ENCODE measurements at regions not wholly inside any gene's neighbourhood (a gene's known extent, or its start where the extent isn't known, plus 50 kb on each side); places are given as distances from the start of the nearest gene placed in this dataset.
"Not testable (repeated sequence)": the region's sequence is repeated elsewhere in the genome, so short reads cannot be mapped to it uniquely, and the experiment has no call there.

DNA sequence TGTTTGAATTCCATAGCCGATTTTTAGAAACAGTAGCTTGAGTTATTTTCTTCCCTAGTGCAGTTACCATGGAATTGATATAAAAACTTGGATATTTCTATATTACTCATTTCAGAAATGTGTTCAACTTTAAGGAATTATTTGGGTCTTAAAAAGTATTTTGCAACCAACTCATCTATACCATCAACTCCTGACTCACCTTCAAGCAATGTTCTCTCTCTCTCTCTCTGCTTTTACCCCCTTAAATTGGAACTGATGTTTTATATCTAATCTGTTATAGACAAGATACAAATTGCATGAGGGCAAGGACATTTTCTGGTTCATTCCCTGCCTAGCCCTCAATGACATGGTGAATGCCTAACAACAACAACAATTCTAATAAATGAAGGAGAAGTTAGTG is 214.7 kb upstream of the NRIP1 start:
- H3K4me3 Mint-ChIP-seq: no peak overlapping the region

DNA sequence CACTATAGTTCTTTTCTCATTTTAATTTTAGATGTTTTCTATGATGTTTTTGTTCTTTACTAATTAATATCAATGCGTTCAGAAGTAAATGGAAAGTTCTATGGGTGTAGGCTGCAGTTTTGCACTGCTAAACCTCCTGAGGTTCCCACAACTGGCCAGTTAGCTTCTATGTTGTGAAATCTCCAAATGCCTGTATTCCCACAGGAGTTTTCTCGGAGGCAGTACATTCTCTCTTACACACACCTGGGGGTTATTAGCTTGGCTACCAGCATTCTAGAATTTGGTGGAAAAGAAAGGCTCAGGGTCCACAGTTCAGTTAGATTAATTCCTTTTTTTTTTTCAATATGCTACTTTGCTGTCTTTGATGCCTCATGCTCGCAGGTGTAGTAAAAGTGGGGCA is 216.9 kb upstream of the NRIP1 start:
- Mint-ChIP-seq H3K36me3 (ENCODE audit: low read depth) (no peaks in the 10 kb centered on the region), H3K27me3 (ENCODE audit: low read depth) (no peaks in the 10 kb centered on the region), H3K4me3 (no peak overlapping the region), H3K27ac (no peak overlapping the region), H3K9me3 (no peaks in the 10 kb centered on the region), H3K4me1 (ENCODE audit: low read depth) (no peaks in the 10 kb centered on the region)

More for the DNA sequence above, 214.7 kb upstream of the NRIP1 start:
- Mint-ChIP-seq H3K36me3 (ENCODE audit: low read depth) (no peaks in the 10 kb centered on the region), H3K27ac (no peak overlapping the region), H3K4me1 (ENCODE audit: low read depth) (no peaks in the 10 kb centered on the region), H3K9me3 (no peaks in the 10 kb centered on the region), H3K27me3 (ENCODE audit: low read depth) (no peaks in the 10 kb centered on the region)

DNA sequence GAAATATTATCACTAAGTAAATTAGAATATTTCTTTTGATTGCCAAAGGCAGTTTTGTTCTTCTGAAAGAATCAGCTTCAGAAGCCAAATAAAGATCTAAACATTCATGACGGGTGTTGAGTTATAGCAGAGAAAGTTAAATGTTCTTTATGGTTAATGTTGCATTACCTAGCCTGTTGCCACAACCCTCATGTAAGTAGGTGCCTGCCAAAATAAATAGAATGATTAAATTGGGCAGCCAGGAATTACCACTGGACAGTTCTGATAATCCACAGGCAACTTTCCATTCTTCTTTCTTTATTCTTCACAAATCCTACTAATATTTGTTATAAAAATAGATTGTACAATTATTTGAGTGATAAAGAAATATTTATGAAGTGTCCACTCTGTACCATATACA is 217.9 kb upstream of the NRIP1 start:
- no peaks in the 10 kb centered on the region for H3K9me3 Mint-ChIP-seq
- no peaks in the 10 kb centered on the region for H3K36me3 Mint-ChIP-seq (ENCODE audit: low read depth)
- no peaks in the 10 kb centered on the region for H3K27me3 Mint-ChIP-seq (ENCODE audit: low read depth)
- H3K4me3 Mint-ChIP-seq: no peak overlapping the region
- H3K27ac Mint-ChIP-seq: no peak overlapping the region
- no peaks in the 10 kb centered on the region for H3K4me1 Mint-ChIP-seq (ENCODE audit: low read depth)

DNA sequence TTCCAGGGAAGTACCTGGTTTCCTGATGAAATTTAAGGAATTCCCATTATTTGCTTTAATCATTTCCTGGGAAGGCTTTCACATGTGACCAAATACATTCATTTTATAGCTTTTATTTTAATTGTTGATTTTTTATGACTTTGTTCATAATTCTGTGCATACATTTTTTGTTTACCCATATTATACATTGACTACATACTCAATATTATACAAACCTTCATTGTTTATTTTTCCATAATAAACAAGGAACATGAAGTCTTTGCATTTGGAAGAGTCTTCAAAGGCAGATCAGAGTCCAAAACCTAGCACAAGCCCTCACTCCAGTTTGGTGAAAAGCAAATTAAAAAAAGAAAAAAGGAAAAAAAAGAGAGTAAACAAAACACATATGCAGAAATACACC is 218.3 kb upstream of the NRIP1 start:
- no peaks in the 10 kb centered on the region for H3K4me1 Mint-ChIP-seq (ENCODE audit: low read depth)
- no peaks in the 10 kb centered on the region for H3K9me3 Mint-ChIP-seq
- H3K27me3 Mint-ChIP-seq (ENCODE audit: low read depth): no peaks in the 10 kb centered on the region
- no peak overlapping the region for H3K27ac Mint-ChIP-seq
- no peak overlapping the region for H3K4me3 Mint-ChIP-seq
- H3K36me3 Mint-ChIP-seq (ENCODE audit: low read depth): no peaks in the 10 kb centered on the region

DNA sequence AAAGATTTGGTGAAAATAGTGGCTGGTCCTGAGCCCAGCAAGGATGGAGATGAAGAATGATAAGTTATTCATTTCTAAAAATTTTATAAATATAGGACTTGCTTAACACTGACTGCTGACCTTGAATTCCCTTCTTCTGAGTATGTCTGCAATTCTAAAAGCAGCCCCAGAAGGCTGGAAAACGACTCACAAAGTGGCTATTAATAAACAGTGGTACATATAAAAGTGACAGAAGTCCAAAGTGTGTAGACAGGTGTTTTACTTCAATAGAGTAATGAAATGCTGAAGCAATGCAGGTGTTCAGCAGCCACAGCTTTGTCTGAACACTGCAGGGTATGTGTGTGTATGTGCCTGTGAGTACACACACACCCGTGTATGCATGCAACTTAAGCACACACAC is 219.0 kb upstream of the NRIP1 start:
- no peaks in the 10 kb centered on the region for H3K4me1 Mint-ChIP-seq (ENCODE audit: low read depth)
- no peak overlapping the region for H3K27ac Mint-ChIP-seq
- no peak overlapping the region for H3K4me3 Mint-ChIP-seq
- no peaks in the 10 kb centered on the region for H3K9me3 Mint-ChIP-seq
- H3K27me3 Mint-ChIP-seq (ENCODE audit: low read depth): no peaks in the 10 kb centered on the region
- H3K36me3 Mint-ChIP-seq (ENCODE audit: low read depth): no peaks in the 10 kb centered on the region

DNA sequence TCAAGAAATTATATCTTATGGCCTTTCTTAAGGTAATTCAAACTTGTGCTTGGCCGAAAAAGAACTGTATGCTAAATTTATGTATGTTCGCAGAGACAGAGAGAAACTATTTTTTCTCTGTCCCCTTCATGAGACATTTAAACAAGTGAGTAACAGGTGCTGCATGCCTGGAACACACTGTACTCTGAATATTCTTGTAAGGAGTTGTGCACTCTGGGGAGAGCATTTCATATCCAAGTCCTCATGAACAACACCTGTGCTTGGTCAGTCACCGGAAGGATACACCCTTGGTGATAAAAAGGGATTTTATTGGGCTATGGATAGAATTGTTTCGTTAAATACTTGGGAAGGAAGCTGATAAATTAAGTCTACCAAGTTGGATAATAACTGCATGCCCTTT is 220.8 kb upstream of the NRIP1 start:
- Mint-ChIP-seq H3K4me3 (no peak overlapping the region), H3K36me3 (ENCODE audit: low read depth) (no peaks in the 10 kb centered on the region), H3K4me1 (ENCODE audit: low read depth) (no peaks in the 10 kb centered on the region), H3K9me3 (no peaks in the 10 kb centered on the region), H3K27me3 (ENCODE audit: low read depth) (no peaks in the 10 kb centered on the region), H3K27ac (no peak overlapping the region)

DNA sequence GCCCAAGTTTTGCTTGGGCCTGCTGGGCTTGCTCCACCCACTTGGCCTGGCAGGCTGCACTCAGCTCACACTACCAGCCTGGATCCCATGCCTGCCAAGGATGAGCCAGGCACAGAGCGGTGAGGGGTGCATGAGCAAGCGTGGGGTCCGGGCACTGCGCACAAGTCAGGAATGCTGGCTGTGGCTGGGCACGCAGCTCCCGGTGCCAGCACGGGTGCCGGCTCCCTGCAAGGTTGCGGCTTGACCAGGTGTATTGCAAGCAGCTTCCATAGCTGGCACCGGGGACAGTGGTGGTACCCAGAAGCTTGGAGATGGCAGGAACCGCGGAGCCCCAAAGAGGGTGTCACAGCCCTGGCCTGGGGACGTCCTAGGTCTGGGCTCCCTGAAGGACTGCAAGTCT is 224.4 kb upstream of the NRIP1 start:
- H3K4me1 Mint-ChIP-seq (ENCODE audit: low read depth): no peaks in the 10 kb centered on the region
- no peaks in the 10 kb centered on the region for H3K36me3 Mint-ChIP-seq (ENCODE audit: low read depth)
- H3K9me3 Mint-ChIP-seq: no peaks in the 10 kb centered on the region
- H3K4me3 Mint-ChIP-seq: no peak overlapping the region
- no peak overlapping the region for H3K27ac Mint-ChIP-seq
- no peaks in the 10 kb centered on the region for H3K27me3 Mint-ChIP-seq (ENCODE audit: low read depth)

DNA sequence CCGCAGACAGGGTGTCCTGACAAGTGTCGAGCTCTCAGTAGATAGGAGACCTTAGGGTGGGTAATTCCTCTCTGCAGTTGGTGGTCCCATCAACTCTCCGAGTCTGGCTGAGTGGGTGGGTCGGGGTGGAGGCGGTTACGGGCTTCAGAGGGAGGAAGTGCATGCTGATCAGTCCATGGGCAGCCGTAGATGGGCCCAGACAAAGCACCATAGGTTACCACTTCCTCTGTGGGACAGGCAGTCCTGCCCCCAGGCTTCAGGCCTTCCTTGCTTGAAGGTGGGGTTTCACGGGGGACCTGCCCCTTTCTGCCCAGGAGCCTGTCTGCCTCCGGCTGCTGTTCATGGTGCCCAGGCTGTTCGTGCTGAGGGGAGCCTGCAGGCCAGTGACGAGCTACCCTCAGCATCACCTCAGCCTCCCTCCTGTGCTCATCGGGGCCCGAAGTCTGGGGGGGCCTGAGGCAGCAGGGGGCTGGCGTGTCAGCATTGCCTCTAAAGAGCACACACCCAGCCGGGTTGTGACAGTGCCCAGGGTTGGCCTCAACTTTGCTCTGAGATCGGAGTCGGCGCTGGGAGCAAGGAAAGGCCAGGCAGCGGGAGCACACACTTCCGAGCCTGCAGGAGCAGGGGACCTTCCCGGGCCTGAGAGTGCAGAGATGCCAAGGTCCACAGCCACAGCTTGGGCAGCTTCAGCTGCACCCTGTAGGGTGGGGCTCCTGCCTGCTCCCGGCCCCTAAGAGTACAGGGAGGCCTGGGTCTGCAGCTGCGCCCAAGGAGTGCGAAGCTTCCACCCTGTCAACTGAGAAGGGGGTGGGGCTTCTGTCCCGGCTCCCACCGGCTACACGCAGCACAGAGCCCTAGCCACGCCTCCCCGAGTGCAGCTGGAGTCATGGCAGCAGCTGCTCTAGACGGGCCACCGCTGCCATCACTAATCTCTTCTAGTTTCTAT is 225.4 kb upstream of the NRIP1 start:
- Mint-ChIP-seq H3K4me3 (no peak overlapping the region), H3K4me1 (ENCODE audit: low read depth) (no peaks in the 10 kb centered on the region), H3K27me3 (ENCODE audit: low read depth) (no peaks in the 10 kb centered on the region), H3K27ac (no peak overlapping the region), H3K9me3 (no peaks in the 10 kb centered on the region), H3K36me3 (ENCODE audit: low read depth) (no peaks in the 10 kb centered on the region)

DNA sequence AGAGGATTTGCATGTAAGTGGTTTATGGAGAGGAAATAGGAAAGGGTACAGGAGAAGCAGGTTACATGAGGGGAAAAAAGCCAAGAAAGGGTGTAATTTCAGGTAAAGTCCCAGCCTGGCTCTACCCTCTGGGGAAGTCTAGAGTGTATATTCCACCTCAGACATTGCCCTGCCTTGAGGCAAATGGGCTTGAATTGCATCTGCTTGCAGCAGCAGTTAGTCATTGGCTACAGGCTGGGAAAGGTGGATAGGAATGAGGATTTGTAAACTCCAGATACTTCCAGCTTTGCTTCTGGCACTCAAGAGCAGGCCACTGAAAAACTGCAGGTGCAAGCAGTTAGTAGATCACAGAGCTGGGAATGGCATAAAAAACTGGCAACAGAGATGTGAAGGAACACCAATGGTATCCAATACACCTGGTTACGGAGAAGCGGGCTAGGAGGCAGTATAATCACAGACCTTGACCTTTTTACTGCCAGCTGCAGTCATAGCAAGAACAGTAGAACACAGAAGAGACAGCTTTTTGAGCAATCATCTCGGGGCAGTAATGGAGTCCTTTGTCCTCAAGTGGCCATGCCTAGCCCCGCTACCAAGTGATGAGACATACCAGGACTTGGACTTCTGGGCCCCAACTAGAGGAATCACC is 226.9 kb upstream of the NRIP1 start:
- H3K9me3 Mint-ChIP-seq: no peaks in the 10 kb centered on the region
- H3K4me3 Mint-ChIP-seq: no peak overlapping the region
- H3K36me3 Mint-ChIP-seq (ENCODE audit: low read depth): no peaks in the 10 kb centered on the region
- no peak overlapping the region for H3K27ac Mint-ChIP-seq
- no peaks in the 10 kb centered on the region for H3K4me1 Mint-ChIP-seq (ENCODE audit: low read depth)
- H3K27me3 Mint-ChIP-seq (ENCODE audit: low read depth): no peaks in the 10 kb centered on the region

DNA sequence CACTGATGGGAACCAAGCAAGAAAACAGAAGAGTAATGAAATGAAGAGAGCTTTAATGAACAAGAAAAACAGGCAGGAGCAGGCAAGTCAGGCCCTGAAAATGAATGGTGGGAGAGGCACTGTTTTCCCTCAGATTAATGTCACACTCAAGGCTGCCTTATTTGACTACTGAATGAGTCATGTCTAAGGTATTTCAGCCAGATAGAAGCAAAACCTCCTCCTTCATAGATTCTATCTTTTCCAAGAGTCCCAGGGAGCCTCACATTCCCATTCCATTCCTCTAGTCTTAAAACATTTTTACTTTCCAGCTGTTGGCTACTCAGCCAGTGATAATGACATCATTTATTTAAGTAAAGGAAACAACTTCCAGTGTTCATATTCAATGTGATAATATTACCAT is 228.4 kb upstream of the NRIP1 start:
- H3K4me3 Mint-ChIP-seq: no peak overlapping the region
- H3K27me3 Mint-ChIP-seq (ENCODE audit: low read depth): no peaks in the 10 kb centered on the region
- H3K4me1 Mint-ChIP-seq (ENCODE audit: low read depth): no peaks in the 10 kb centered on the region
- H3K9me3 Mint-ChIP-seq: no peaks in the 10 kb centered on the region
- H3K36me3 Mint-ChIP-seq (ENCODE audit: low read depth): no peaks in the 10 kb centered on the region
- no peak overlapping the region for H3K27ac Mint-ChIP-seq

DNA sequence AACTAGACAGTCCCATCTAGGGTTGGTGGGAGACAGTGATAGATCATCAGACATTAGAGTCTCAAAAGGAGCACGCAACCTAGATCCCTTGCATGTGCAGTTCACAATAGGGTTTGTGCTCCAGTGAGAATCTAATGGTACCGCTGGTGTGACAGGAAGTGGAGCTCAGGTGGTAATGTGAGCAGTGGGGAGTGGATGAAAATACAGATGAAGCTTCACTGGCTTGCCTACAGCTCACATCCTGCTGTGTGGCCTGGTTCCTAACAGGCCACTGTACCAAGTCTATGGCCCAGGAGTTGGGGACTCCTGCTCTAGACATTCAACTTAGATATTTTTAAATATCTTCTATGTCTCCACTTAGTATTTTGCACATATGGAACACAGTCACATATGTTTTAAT is 231.1 kb upstream of the NRIP1 start:
- Mint-ChIP-seq H3K4me3 (no peak overlapping the region), H3K4me1 (ENCODE audit: low read depth) (no peaks in the 10 kb centered on the region), H3K27ac (no peak overlapping the region), H3K9me3 (no peaks in the 10 kb centered on the region), H3K27me3 (ENCODE audit: low read depth) (no peaks in the 10 kb centered on the region), H3K36me3 (ENCODE audit: low read depth) (no peaks in the 10 kb centered on the region)

DNA sequence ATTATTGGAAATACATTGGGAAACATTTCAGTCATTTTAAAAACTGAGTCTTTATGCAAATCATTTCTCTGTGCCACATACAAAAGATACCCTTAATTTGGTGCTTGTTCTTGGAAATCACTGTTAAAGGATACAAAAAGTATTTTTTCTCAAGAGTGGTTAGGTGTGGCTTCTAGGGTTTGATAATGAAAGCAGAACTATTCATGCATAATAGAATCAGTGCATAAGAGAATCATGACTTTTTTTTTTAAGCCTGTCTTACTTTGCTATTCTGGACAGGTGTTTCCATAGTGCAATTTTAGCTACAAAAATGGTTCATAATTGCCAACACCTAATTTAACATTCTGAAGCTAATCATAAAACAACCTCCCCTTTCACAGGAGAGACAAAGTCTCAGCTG is 233.0 kb upstream of the NRIP1 start:
- H3K27me3 Mint-ChIP-seq (ENCODE audit: low read depth): no peaks in the 10 kb centered on the region
- no peaks in the 10 kb centered on the region for H3K4me1 Mint-ChIP-seq (ENCODE audit: low read depth)
- no peaks in the 10 kb centered on the region for H3K36me3 Mint-ChIP-seq (ENCODE audit: low read depth)
- H3K9me3 Mint-ChIP-seq: no peaks in the 10 kb centered on the region
- no peak overlapping the region for H3K4me3 Mint-ChIP-seq
- no peak overlapping the region for H3K27ac Mint-ChIP-seq

DNA sequence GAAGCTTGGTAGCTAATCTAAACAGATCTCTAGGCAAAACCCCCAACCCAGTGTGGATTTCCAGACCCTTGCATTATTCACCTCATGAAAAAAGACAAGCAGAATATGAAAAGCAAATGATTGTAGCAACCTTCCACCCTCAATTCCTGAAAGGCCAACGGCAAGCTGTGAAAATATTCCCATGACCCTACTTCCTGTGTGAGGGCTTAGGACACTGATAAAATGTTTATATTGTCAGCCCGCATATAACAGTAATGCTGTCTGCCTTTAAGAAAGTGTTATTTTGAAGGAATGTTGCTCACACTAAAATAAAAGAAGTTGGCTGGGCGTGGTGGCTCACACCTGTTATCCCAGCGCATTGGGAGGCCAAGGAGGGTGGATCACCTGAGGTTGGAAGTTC is 233.5 kb upstream of the NRIP1 start:
- Mint-ChIP-seq H3K4me1 (ENCODE audit: low read depth) (no peaks in the 10 kb centered on the region), H3K36me3 (ENCODE audit: low read depth) (no peaks in the 10 kb centered on the region), H3K9me3 (no peaks in the 10 kb centered on the region), H3K27ac (no peak overlapping the region), H3K27me3 (ENCODE audit: low read depth) (no peaks in the 10 kb centered on the region), H3K4me3 (no peak overlapping the region)

DNA sequence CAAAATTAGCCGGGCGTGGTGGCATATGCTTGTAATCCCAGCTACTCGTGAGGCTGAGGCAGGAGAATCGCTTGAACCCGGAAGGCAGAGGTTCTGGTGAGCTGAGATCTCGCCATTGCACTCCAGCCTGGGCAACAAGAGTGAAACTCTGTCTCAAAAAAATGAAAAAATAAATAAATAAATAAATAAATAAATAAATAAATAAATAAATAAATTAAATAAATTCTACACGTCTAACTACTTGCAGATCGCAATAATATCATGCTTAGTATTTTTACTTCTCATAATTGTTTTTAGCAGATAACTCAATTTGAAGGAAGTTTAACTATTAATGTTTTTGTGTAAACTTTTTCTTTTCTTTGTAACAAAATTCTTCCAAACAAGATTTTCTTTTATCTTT is 234.0 kb upstream of the NRIP1 start:
- H3K4me3 Mint-ChIP-seq; H3K36me3 Mint-ChIP-seq (ENCODE audit: low read depth); H3K27ac Mint-ChIP-seq; H3K27me3 Mint-ChIP-seq (ENCODE audit: low read depth); H3K9me3 Mint-ChIP-seq; H3K4me1 Mint-ChIP-seq (ENCODE audit: low read depth): not testable (repeated sequence)

DNA sequence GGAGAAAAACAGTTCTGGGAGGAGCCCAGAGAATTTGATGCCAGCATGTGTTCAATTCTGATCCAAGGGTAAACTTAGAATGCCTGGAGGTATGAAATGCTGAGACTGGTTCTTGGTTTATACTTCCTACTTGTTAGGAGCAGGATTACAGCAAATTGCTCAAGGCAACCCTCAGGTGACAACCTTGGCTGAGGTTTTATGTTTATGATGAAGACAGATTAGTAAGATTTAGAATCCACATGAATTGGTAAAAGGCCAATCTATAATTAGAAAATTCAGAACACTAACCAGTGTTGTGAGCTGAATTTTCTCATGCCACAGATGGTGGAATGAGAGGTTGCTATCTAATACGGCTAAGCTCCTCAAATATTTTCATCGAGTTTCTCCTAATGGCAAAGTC is 235.3 kb upstream of the NRIP1 start:
- no peak overlapping the region for H3K4me3 Mint-ChIP-seq
- H3K4me1 Mint-ChIP-seq (ENCODE audit: low read depth): no peaks in the 10 kb centered on the region
- no peaks in the 10 kb centered on the region for H3K27me3 Mint-ChIP-seq (ENCODE audit: low read depth)
- no peaks in the 10 kb centered on the region for H3K9me3 Mint-ChIP-seq
- H3K27ac Mint-ChIP-seq: no peak overlapping the region
- no peaks in the 10 kb centered on the region for H3K36me3 Mint-ChIP-seq (ENCODE audit: low read depth)

All from T-helper 1 cell treated with Interleukin-12 subunit alpha and Interleukin-12 subunit beta and Interleukin-4 antibody, amounts not matched to agents 30 μg/mL and 1 μg/mL, for 36 hours (primary cell).